ENCODE measurements at regions not wholly inside any gene's neighbourhood (a gene's known extent, or its start where the extent isn't known, plus 50 kb on each side); places are given as distances from the start of the nearest gene placed in this dataset.

GRCh38 chr18:42442656-42443055 is 487.6 kb downstream of the PIK3C3 start:
- H3K9me3 ChIP-seq (ENCODE audit: control insufficient read depth in 1 of 2, low read length in 2 of 2), result peaks cover 4 to 8% of the 10 kb centered on the region in 2 donors
- no peak overlapping the region for H3K27ac ChIP-seq (ENCODE audit: low read depth, low read length)
- no peak overlapping the region for H3K9ac ChIP-seq (ENCODE audit: low read depth in 1 of 2, low read length in 2 of 2)
- H3K36me3 ChIP-seq (ENCODE audit: control insufficient read depth in 1 of 2, insufficient read depth in 2 of 2, low read length in 2 of 2), result no peaks in the 10 kb centered on the region
- no peaks in the 10 kb centered on the region for H3K4me1 ChIP-seq (ENCODE audit: control insufficient read depth in 1 of 2, insufficient read depth in 2 of 2, low read length in 2 of 2)
- H3K4me3 ChIP-seq (ENCODE audit: low read depth in 1 of 2, low read length in 2 of 2), result no peak overlapping the region
- H3K27me3 ChIP-seq (ENCODE audit: control insufficient read depth in 1 of 2, insufficient read depth in 2 of 2, low read length in 2 of 2), result no peaks in the 10 kb centered on the region

GRCh38 chr18:42444349-42444748 is 489.3 kb downstream of the PIK3C3 start:
- Histone ChIP-seq H3K27ac (ENCODE audit: low read depth, low read length) (no peak overlapping the region), H3K4me3 (ENCODE audit: low read depth in 1 of 2, low read length in 2 of 2) (no peak overlapping the region), H3K9ac (ENCODE audit: low read depth in 1 of 2, low read length in 2 of 2) (no peak overlapping the region), H3K27me3 (ENCODE audit: control insufficient read depth in 1 of 2, insufficient read depth in 2 of 2, low read length in 2 of 2) (no peaks in the 10 kb centered on the region), H3K4me1 (ENCODE audit: control insufficient read depth in 1 of 2, insufficient read depth in 2 of 2, low read length in 2 of 2) (no peaks in the 10 kb centered on the region), H3K36me3 (ENCODE audit: control insufficient read depth in 1 of 2, insufficient read depth in 2 of 2, low read length in 2 of 2) (no peaks in the 10 kb centered on the region), H3K9me3 (ENCODE audit: control insufficient read depth in 1 of 2, low read length in 2 of 2) (peaks cover 10 to 18% of the 10 kb centered on the region in 2 donors)

- Histone ChIP-seq H3K4me1 (ENCODE audit: control insufficient read depth in 1 of 2, insufficient read depth in 2 of 2, low read length in 2 of 2) (no peaks in the 10 kb centered on the region), H3K27ac (ENCODE audit: low read depth, low read length) (no peak overlapping the region), H3K9ac (ENCODE audit: low read depth in 1 of 2, low read length in 2 of 2) (no peak overlapping the region), H3K36me3 (ENCODE audit: control insufficient read depth in 1 of 2, insufficient read depth in 2 of 2, low read length in 2 of 2) (no peaks in the 10 kb centered on the region), H3K9me3 (ENCODE audit: control insufficient read depth in 1 of 2, low read length in 2 of 2) (peaks cover 10 to 18% of the 10 kb centered on the region in 2 donors), H3K4me3 (ENCODE audit: low read depth in 1 of 2, low read length in 2 of 2) (no peak overlapping the region), H3K27me3 (ENCODE audit: control insufficient read depth in 1 of 2, insufficient read depth in 2 of 2, low read length in 2 of 2) (no peaks in the 10 kb centered on the region)
These were observed 490.3 kb downstream of the PIK3C3 start for GRCh38 chr18:42445359-42445758.

GRCh38 chr18:42446195-42446594 is 491.2 kb downstream of the PIK3C3 start:
- Histone ChIP-seq H3K36me3 (ENCODE audit: control insufficient read depth in 1 of 2, insufficient read depth in 2 of 2, low read length in 2 of 2) (no peaks in the 10 kb centered on the region), H3K4me1 (ENCODE audit: control insufficient read depth in 1 of 2, insufficient read depth in 2 of 2, low read length in 2 of 2) (no peaks in the 10 kb centered on the region), H3K27me3 (ENCODE audit: control insufficient read depth in 1 of 2, insufficient read depth in 2 of 2, low read length in 2 of 2) (no peaks in the 10 kb centered on the region), H3K4me3 (ENCODE audit: low read depth in 1 of 2, low read length in 2 of 2) (no peak overlapping the region), H3K9ac (ENCODE audit: low read depth in 1 of 2, low read length in 2 of 2) (no peak overlapping the region), H3K27ac (ENCODE audit: low read depth, low read length) (no peak overlapping the region), H3K9me3 (ENCODE audit: control insufficient read depth in 1 of 2, low read length in 2 of 2) (peaks cover 10 to 18% of the 10 kb centered on the region in 2 donors)

GRCh38 chr18:42447688-42448087 is 492.7 kb downstream of the PIK3C3 start:
- Histone ChIP-seq H3K9ac (ENCODE audit: low read depth in 1 of 2, low read length in 2 of 2) (no peak overlapping the region), H3K27ac (ENCODE audit: low read depth, low read length) (no peak overlapping the region), H3K27me3 (ENCODE audit: control insufficient read depth in 1 of 2, insufficient read depth in 2 of 2, low read length in 2 of 2) (no peaks in the 10 kb centered on the region), H3K36me3 (ENCODE audit: control insufficient read depth in 1 of 2, insufficient read depth in 2 of 2, low read length in 2 of 2) (no peaks in the 10 kb centered on the region), H3K4me3 (ENCODE audit: low read depth in 1 of 2, low read length in 2 of 2) (no peak overlapping the region), H3K9me3 (ENCODE audit: control insufficient read depth in 1 of 2, low read length in 2 of 2) (peaks cover 10 to 18% of the 10 kb centered on the region in 2 donors), H3K4me1 (ENCODE audit: control insufficient read depth in 1 of 2, insufficient read depth in 2 of 2, low read length in 2 of 2) (no peaks in the 10 kb centered on the region)

- no peaks in the 10 kb centered on the region for H3K9me3 ChIP-seq (ENCODE audit: control insufficient read depth in 1 of 2, low read length in 2 of 2)
- H3K27me3 ChIP-seq (ENCODE audit: control insufficient read depth in 1 of 2, insufficient read depth in 2 of 2, low read length in 2 of 2), result no peaks in the 10 kb centered on the region
- H3K27ac ChIP-seq (ENCODE audit: low read depth, low read length), result no peak overlapping the region
- no peak overlapping the region for H3K9ac ChIP-seq (ENCODE audit: low read depth in 1 of 2, low read length in 2 of 2)
- H3K4me1 ChIP-seq (ENCODE audit: control insufficient read depth in 1 of 2, insufficient read depth in 2 of 2, low read length in 2 of 2), result no peaks in the 10 kb centered on the region
- H3K4me3 ChIP-seq (ENCODE audit: low read depth in 1 of 2, low read length in 2 of 2), result no peak overlapping the region
- H3K36me3 ChIP-seq (ENCODE audit: control insufficient read depth in 1 of 2, insufficient read depth in 2 of 2, low read length in 2 of 2), result no peaks in the 10 kb centered on the region
These were observed 503.2 kb downstream of the PIK3C3 start for GRCh38 chr18:42458226-42458625.

- Histone ChIP-seq H3K4me1 (ENCODE audit: control insufficient read depth in 1 of 2, insufficient read depth in 2 of 2, low read length in 2 of 2) (no peaks in the 10 kb centered on the region), H3K4me3 (ENCODE audit: low read depth in 1 of 2, low read length in 2 of 2) (no peak overlapping the region), H3K36me3 (ENCODE audit: control insufficient read depth in 1 of 2, insufficient read depth in 2 of 2, low read length in 2 of 2) (no peaks in the 10 kb centered on the region), H3K27me3 (ENCODE audit: control insufficient read depth in 1 of 2, insufficient read depth in 2 of 2, low read length in 2 of 2) (no peaks in the 10 kb centered on the region), H3K9me3 (ENCODE audit: control insufficient read depth in 1 of 2, low read length in 2 of 2) (no peaks in the 10 kb centered on the region), H3K27ac (ENCODE audit: low read depth, low read length) (no peak overlapping the region), H3K9ac (ENCODE audit: low read depth in 1 of 2, low read length in 2 of 2) (no peak overlapping the region)
These were observed 504.8 kb downstream of the PIK3C3 start for GRCh38 chr18:42459873-42460272.

- H3K4me3 ChIP-seq (ENCODE audit: low read depth in 1 of 2, low read length in 2 of 2), result no peak overlapping the region
- H3K27ac ChIP-seq (ENCODE audit: low read depth, low read length), result no peak overlapping the region
- no peaks in the 10 kb centered on the region for H3K36me3 ChIP-seq (ENCODE audit: control insufficient read depth in 1 of 2, insufficient read depth in 2 of 2, low read length in 2 of 2)
- H3K9me3 ChIP-seq (ENCODE audit: control insufficient read depth in 1 of 2, low read length in 2 of 2), result no peaks in the 10 kb centered on the region
- no peaks in the 10 kb centered on the region for H3K4me1 ChIP-seq (ENCODE audit: control insufficient read depth in 1 of 2, insufficient read depth in 2 of 2, low read length in 2 of 2)
- no peaks in the 10 kb centered on the region for H3K27me3 ChIP-seq (ENCODE audit: control insufficient read depth in 1 of 2, insufficient read depth in 2 of 2, low read length in 2 of 2)
- H3K9ac ChIP-seq (ENCODE audit: low read depth in 1 of 2, low read length in 2 of 2), result no peak overlapping the region
These were observed 516.9 kb downstream of the PIK3C3 start for GRCh38 chr18:42471885-42472284.

GRCh38 chr18:42473611-42474010 is 518.6 kb downstream of the PIK3C3 start:
- no peaks in the 10 kb centered on the region for H3K9me3 ChIP-seq (ENCODE audit: control insufficient read depth in 1 of 2, low read length in 2 of 2)
- no peak overlapping the region for H3K9ac ChIP-seq (ENCODE audit: low read depth in 1 of 2, low read length in 2 of 2)
- no peaks in the 10 kb centered on the region for H3K36me3 ChIP-seq (ENCODE audit: control insufficient read depth in 1 of 2, insufficient read depth in 2 of 2, low read length in 2 of 2)
- no peak overlapping the region for H3K27ac ChIP-seq (ENCODE audit: low read depth, low read length)
- no peaks in the 10 kb centered on the region for H3K27me3 ChIP-seq (ENCODE audit: control insufficient read depth in 1 of 2, insufficient read depth in 2 of 2, low read length in 2 of 2)
- no peak overlapping the region for H3K4me3 ChIP-seq (ENCODE audit: low read depth in 1 of 2, low read length in 2 of 2)
- no peaks in the 10 kb centered on the region for H3K4me1 ChIP-seq (ENCODE audit: control insufficient read depth in 1 of 2, insufficient read depth in 2 of 2, low read length in 2 of 2)

GRCh38 chr18:42474577-42474976 is 519.5 kb downstream of the PIK3C3 start:
- no peak overlapping the region for H3K27ac ChIP-seq (ENCODE audit: low read depth, low read length)
- no peaks in the 10 kb centered on the region for H3K4me1 ChIP-seq (ENCODE audit: control insufficient read depth in 1 of 2, insufficient read depth in 2 of 2, low read length in 2 of 2)
- H3K27me3 ChIP-seq (ENCODE audit: control insufficient read depth in 1 of 2, insufficient read depth in 2 of 2, low read length in 2 of 2), result no peaks in the 10 kb centered on the region
- H3K4me3 ChIP-seq (ENCODE audit: low read depth in 1 of 2, low read length in 2 of 2), result no peak overlapping the region
- H3K9me3 ChIP-seq (ENCODE audit: control insufficient read depth in 1 of 2, low read length in 2 of 2), result no peaks in the 10 kb centered on the region
- no peaks in the 10 kb centered on the region for H3K36me3 ChIP-seq (ENCODE audit: control insufficient read depth in 1 of 2, insufficient read depth in 2 of 2, low read length in 2 of 2)
- no peak overlapping the region for H3K9ac ChIP-seq (ENCODE audit: low read depth in 1 of 2, low read length in 2 of 2)

- H3K27me3 ChIP-seq (ENCODE audit: control insufficient read depth in 1 of 2, insufficient read depth in 2 of 2, low read length in 2 of 2), result no peaks in the 10 kb centered on the region
- H3K4me3 ChIP-seq (ENCODE audit: low read depth in 1 of 2, low read length in 2 of 2), result no peak overlapping the region
These were observed 520.1 kb downstream of the PIK3C3 start for GRCh38 chr18:42475157-42475556.

More at GRCh38 chr18:42475157-42475556, 520.1 kb downstream of the PIK3C3 start:
- Histone ChIP-seq H3K36me3 (ENCODE audit: control insufficient read depth in 1 of 2, insufficient read depth in 2 of 2, low read length in 2 of 2) (no peaks in the 10 kb centered on the region), H3K9ac (ENCODE audit: low read depth in 1 of 2, low read length in 2 of 2) (no peak overlapping the region), H3K4me1 (ENCODE audit: control insufficient read depth in 1 of 2, insufficient read depth in 2 of 2, low read length in 2 of 2) (no peaks in the 10 kb centered on the region), H3K27ac (ENCODE audit: low read depth, low read length) (no peak overlapping the region), H3K9me3 (ENCODE audit: control insufficient read depth in 1 of 2, low read length in 2 of 2) (no peaks in the 10 kb centered on the region)
